GM12891 (cell line): ENCODE measurements at regions not wholly inside any gene's neighbourhood (a gene's known extent, or its start where the extent isn't known, plus 50 kb on each side); places are given as distances from the start of the nearest gene placed in this dataset.
"Not testable (repeated sequence)": the region's sequence is repeated elsewhere in the genome, so short reads cannot be mapped to it uniquely, and the experiment has no call there.

Experiments
- POLR2A ChIP-seq: IDR thresholded peaks from 2 replicates; pipeline ENCODE4 v1.6.1; 2011; ENCODE audit warnings: low read depth, low read length, control low read depth
- POLR2AphosphoS5 ChIP-seq: IDR thresholded peaks from 2 replicates; pipeline ENCODE4 v1.6.1; 2011; ENCODE audit warnings: low read depth, low read length, control low read depth
- SPI1 ChIP-seq: IDR thresholded peaks from 2 replicates; pipeline ENCODE4 v1.6.1; 2011; ENCODE audit warnings: low read depth, low read length, control low read depth
- TAF1 ChIP-seq: IDR thresholded peaks from 2 replicates; pipeline ENCODE4 v1.6.1; 2011; ENCODE audit warnings: low read depth, low read length, control low read depth

DNA sequence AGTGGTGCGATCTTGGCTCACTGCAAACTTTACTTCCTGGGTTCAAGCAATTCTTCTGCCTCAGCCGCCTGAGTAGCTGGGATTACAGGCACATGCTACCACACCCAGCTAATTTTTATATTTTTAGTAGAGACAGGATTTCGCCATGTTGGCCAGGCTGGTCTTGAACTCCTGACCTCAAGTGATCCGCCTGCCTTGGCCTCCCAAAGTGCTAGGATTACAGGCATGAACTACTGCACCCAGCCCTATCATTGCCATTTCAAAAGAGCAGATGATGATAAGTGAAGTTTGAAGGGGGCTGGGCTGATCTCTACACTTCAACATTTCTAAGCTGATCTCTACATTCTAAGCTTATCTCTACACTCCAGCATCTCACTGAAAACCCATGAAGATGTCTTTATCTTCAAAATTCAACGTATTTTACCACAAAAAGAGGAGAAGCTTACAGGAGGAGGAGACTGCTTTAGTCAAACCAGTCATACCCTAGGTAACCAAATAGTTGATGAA is 94.4 kb upstream of the BARHL2 start:
- TF ChIP-seq POLR2A, POLR2AphosphoS5, SPI1, TAF1: not testable (repeated sequence)
